K562 (cell line): ENCODE measurements at regions not wholly inside any gene's neighbourhood (a gene's known extent, or its start where the extent isn't known, plus 50 kb on each side); places are given as distances from the start of the nearest gene placed in this dataset.

Source experiments
- CTCF ChIP-seq, 3 experiments: IDR thresholded peaks in 2 of 3; conservative IDR thresholded peaks in 1 of 3; 2 replicates each; pipeline ENCODE4 v1.5.1; 2011 to 2012; ENCODE audit warnings: low read length in 3 of 3, mild to moderate bottlenecking in 3 of 3, control low read depth in 2 of 3, improper control_type of control experiment in 1 of 3, inconsistent platforms in 1 of 3, low read depth in 1 of 3, mixed read lengths in 1 of 3, moderate library complexity in 1 of 3; ENCODE audit not compliant: insufficient read depth in 2 of 3
- DNMT1 ChIP-seq: fragments of 450-650 bp; IDR thresholded peaks from 2 replicates; pipeline ENCODE4 v1.6.1; 2016; ENCODE audit warnings: antibody characterized with exemption, mild to moderate bottlenecking
- EGR1 ChIP-seq: fragments of 450-650 bp; conservative IDR thresholded peaks from 2 replicates; pipeline ENCODE4 v1.6.1; 2017; ENCODE audit warnings: mild to moderate bottlenecking
- MAFK ChIP-seq: IDR thresholded peaks from 2 replicates; pipeline ENCODE4 v1.6.1; 2011; ENCODE audit warnings: low read length, improper control_type of control experiment
- PYGO2 ChIP-seq: fragments of 450-650 bp; IDR thresholded peaks from 2 replicates; pipeline ENCODE4 v1.6.1; 2016; ENCODE audit warnings: mild to moderate bottlenecking, missing genetic modification characterization, moderate library complexity, missing compliant biosample characterization
- ZNF384 ChIP-seq: IDR thresholded peaks from 2 replicates; pipeline ENCODE4 v1.6.1; 2012; ENCODE audit warnings: low read depth, low read length, improper control_type of control experiment

GRCh38 chr2:204431529-204431928 is 113.7 kb upstream of the PARD3B start:
- TF ChIP-seq PYGO2 (no peak), CTCF (IDR thresholded peaks at IDR 0.05 in 2 of 3, conservative IDR thresholded peaks at IDR 0.05 in 1 of 3; ENCODE audit: insufficient read depth in 2 of 3, low read depth in 1 of 3, low read length in 3 of 3) (no peak), DNMT1 (no peak), EGR1 (no peak), ZNF384 (no peak), MAFK (no peak)
